DND-41 (cell line): ENCODE measurements at regions not wholly inside any gene's neighbourhood (a gene's known extent, or its start where the extent isn't known, plus 50 kb on each side); places are given as distances from the start of the nearest gene placed in this dataset.

Source experiments
- ATAC-seq: fragments of 200-7000 bp; cut with Tn5 transposase; 3 replicates; pipeline ENCODE4 v1.9.1; 2021; ENCODE audit warnings: low read depth; ENCODE audit not compliant: insufficient read depth
- DNase-seq: peaks from one replicate; pipeline ENCODE4 v3.0.0-alpha.2; 2020
- H2AFZ ChIP-seq: 2 replicates; pipeline ENCODE4 v1.6.0; 2012; ENCODE audit warnings: low read depth, low read length
- H3K27ac ChIP-seq: 2 replicates; pipeline ENCODE4 v1.5.1; 2012; ENCODE audit warnings: low read length, inconsistent platforms
- H3K27me3 ChIP-seq: fragments of 200-600 bp; sonication (generic); 2 replicates; pipeline ENCODE4 v1.6.0; 2012; ENCODE audit warnings: low read length, mild to moderate bottlenecking, inconsistent platforms; ENCODE audit not compliant: insufficient read depth, poor library complexity
- H3K36me3 ChIP-seq: 2 replicates; pipeline ENCODE4 v1.5.1; 2012; ENCODE audit warnings: low read length, inconsistent platforms; ENCODE audit not compliant: insufficient read depth
- H3K4me1 ChIP-seq: 2 replicates; pipeline ENCODE4 v1.5.1; 2012; ENCODE audit warnings: mild to moderate bottlenecking, low read length; ENCODE audit not compliant: insufficient read depth
- H3K4me2 ChIP-seq: 2 replicates; pipeline ENCODE4 v1.6.0; 2012; ENCODE audit warnings: mild to moderate bottlenecking, moderate library complexity, low read length, inconsistent platforms; ENCODE audit not compliant: insufficient read depth
- H3K4me3 ChIP-seq, 2 experiments: fragments of 200-600 bp in 1 of 2; shearing (Covaris generic) in 1 of 2; 2 replicates each; pipeline ENCODE4 v1.5.1; 2012 to 2016; ENCODE audit warnings: inconsistent platforms in 2 of 2, low read length in 2 of 2, mild to moderate bottlenecking in 2 of 2, low read depth in 1 of 2, moderate library complexity in 1 of 2
- H3K79me2 ChIP-seq: 2 replicates; pipeline ENCODE4 v1.6.0; 2012; ENCODE audit warnings: low read length, inconsistent platforms; ENCODE audit not compliant: insufficient read depth
- H3K9ac ChIP-seq: 2 replicates; pipeline ENCODE4 v1.6.0; 2012; ENCODE audit warnings: low read depth, mild to moderate bottlenecking, inconsistent platforms, low read length, moderate library complexity
- H3K9me3 ChIP-seq: 2 replicates; pipeline ENCODE4 v1.5.1; 2012; ENCODE audit warnings: low read length, moderate library complexity, mild to moderate bottlenecking, inconsistent platforms; ENCODE audit not compliant: insufficient read depth, severe bottlenecking
- H4K20me1 ChIP-seq: 2 replicates; pipeline ENCODE4 v1.6.0; 2012; ENCODE audit warnings: low read length; ENCODE audit not compliant: insufficient read depth
- EZH2 ChIP-seq: IDR thresholded peaks from 3 replicates; pipeline ENCODE4 v1.6.1; 2012; ENCODE audit warnings: borderline replicate concordance, low read depth, mild to moderate bottlenecking, moderate library complexity, low read length, inconsistent platforms; ENCODE audit not compliant: severe bottlenecking
- TF ChIP-seq, protein P1 (sequence below): IDR thresholded peaks from 2 replicates; pipeline ENCODE4 v1.5.1; 2012; ENCODE audit warnings: borderline replicate concordance, low read length, moderate library complexity, mild to moderate bottlenecking; ENCODE audit not compliant: poor library complexity, severe bottlenecking; ENCODE audit errors: extremely low read depth

DNA sequence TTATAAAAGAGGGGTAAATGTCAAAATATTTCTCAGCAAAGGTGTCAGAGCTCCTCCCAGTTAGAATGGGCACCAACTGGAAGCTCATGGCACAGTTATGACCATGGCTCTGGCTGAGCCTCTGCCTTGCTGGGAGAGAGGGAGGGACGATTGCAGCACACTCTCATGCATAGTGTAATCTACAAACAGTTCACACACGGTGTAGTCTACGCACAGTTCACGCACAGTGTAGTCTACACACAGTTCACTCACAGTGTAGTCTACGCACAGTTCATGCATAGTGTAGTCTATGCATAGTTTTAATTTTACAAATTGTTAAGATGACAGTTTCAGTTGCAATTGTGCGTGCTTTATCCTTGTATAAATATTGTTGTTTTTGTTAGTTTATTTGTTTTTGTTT is 1474.6 kb upstream of the TMEM132C start:
- ATAC-seq: no peak
- no peak overlapping the region for H2AFZ ChIP-seq
- no peaks in the 10 kb centered on the region for H3K9me3 ChIP-seq
- no peak overlapping the region for H3K4me2 ChIP-seq
- DNase-seq: no peak
- TF ChIP-seq, protein P1, sequence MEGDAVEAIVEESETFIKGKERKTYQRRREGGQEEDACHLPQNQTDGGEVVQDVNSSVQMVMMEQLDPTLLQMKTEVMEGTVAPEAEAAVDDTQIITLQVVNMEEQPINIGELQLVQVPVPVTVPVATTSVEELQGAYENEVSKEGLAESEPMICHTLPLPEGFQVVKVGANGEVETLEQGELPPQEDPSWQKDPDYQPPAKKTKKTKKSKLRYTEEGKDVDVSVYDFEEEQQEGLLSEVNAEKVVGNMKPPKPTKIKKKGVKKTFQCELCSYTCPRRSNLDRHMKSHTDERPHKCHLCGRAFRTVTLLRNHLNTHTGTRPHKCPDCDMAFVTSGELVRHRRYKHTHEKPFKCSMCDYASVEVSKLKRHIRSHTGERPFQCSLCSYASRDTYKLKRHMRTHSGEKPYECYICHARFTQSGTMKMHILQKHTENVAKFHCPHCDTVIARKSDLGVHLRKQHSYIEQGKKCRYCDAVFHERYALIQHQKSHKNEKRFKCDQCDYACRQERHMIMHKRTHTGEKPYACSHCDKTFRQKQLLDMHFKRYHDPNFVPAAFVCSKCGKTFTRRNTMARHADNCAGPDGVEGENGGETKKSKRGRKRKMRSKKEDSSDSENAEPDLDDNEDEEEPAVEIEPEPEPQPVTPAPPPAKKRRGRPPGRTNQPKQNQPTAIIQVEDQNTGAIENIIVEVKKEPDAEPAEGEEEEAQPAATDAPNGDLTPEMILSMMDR: no peak
- no peak for TF ChIP-seq EZH2
- no peaks in the 10 kb centered on the region for H4K20me1 ChIP-seq
- H3K9ac ChIP-seq: no peak overlapping the region
- no peak overlapping the region for H3K27ac ChIP-seq
- no peaks in the 10 kb centered on the region for H3K36me3 ChIP-seq
- no peaks in the 10 kb centered on the region for H3K4me1 ChIP-seq
- H3K4me3 ChIP-seq: no peak overlapping the region
- H3K27me3 ChIP-seq: no peaks in the 10 kb centered on the region
- H3K79me2 ChIP-seq: no peaks in the 10 kb centered on the region

DNA sequence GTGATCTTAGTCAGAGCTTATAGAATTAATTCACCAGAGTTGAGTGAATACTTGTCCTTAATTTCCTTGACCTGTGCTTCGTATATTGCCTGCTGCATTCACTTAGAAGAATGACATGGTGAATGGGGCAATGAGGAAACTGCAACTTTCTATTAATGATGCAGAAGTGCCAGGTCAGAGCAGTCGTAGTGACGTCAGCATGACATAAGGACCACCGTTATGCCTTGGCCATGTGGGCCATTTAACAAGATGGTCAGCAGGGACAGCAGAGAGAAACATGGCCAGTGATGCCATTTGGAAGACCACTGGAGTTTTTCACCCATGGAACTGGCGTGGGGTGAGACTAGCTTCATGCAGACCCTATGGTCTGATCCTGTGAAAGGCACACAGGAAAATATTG is 1469.4 kb upstream of the TMEM132C start:
- Histone ChIP-seq H3K4me3 (no peak overlapping the region), H3K4me2 (no peak overlapping the region), H4K20me1 (no peaks in the 10 kb centered on the region), H3K4me1 (no peaks in the 10 kb centered on the region), H2AFZ (no peak overlapping the region), H3K27me3 (no peaks in the 10 kb centered on the region), H3K9me3 (no peaks in the 10 kb centered on the region), H3K9ac (no peak overlapping the region), H3K36me3 (no peaks in the 10 kb centered on the region), H3K27ac (no peak overlapping the region), H3K79me2 (no peaks in the 10 kb centered on the region)
- DNase-seq (no peak), ATAC-seq (no peak)
- TF ChIP-seq EZH2: no peak
- TF ChIP-seq, protein P1: no peak

DNA sequence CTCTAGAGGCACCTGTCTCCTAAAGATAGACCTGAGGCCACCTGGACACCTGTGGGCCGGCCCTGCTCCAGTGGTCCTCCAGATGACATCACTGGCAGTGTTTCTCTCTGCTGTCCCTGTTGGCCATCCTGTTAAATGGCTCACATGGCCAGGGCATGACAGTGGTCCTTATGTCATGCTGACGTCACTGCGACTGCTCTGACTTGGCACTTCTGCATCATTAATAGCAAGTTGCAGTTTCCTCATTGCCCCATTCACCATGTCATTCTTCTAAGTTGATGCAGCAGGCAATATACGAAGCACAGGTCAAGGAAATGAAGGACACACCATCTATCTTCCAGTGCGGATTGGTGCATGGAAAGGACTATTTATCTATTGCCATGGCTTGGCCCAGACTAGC is 1468.5 kb upstream of the TMEM132C start:
- DNase-seq (no peak), ATAC-seq (no peak)
- Histone ChIP-seq H3K4me1 (no peaks in the 10 kb centered on the region), H3K79me2 (no peaks in the 10 kb centered on the region), H3K27ac (no peak overlapping the region), H3K4me2 (no peak overlapping the region), H3K36me3 (no peaks in the 10 kb centered on the region), H2AFZ (no peak overlapping the region), H3K4me3 (no peak overlapping the region), H4K20me1 (no peaks in the 10 kb centered on the region), H3K9me3 (no peaks in the 10 kb centered on the region), H3K9ac (no peak overlapping the region), H3K27me3 (no peaks in the 10 kb centered on the region)
- TF ChIP-seq, protein P1: no peak
- no peak for TF ChIP-seq EZH2

DNA sequence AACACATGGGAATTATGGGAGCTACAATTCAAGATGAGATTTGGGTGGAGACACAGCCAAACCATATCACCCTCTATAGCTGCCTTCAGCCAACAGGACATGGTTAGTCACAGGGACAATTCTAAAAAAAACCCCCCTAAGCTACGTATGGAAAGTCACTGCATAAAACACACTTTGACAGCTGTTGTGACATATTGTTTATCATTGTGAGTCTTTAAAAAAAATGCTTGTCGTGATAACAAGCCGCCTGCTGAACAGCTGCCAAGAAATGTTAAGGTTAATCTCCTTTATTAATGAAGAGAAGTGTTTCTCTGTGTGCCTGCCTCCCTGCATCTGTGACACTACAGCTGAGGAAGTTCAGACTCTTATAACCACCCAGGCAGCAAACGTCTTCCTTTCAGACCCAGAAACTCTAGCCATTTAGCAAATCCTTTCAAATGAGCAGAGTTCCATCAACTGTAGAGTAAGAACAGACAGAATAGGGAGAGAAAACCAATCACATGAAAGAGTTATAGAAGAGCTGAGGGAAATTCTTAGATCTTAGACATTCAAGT is 1459.6 kb upstream of the TMEM132C start:
- Histone ChIP-seq H3K4me1 (no peaks in the 10 kb centered on the region), H3K9me3 (no peaks in the 10 kb centered on the region), H3K27me3 (no peaks in the 10 kb centered on the region), H3K36me3 (no peaks in the 10 kb centered on the region), H3K27ac (no peak overlapping the region), H2AFZ (no peak overlapping the region), H3K79me2 (no peaks in the 10 kb centered on the region), H3K4me2 (no peak overlapping the region), H3K9ac (no peak overlapping the region), H3K4me3 (no peak overlapping the region), H4K20me1 (no peaks in the 10 kb centered on the region)
- no peak for DNase-seq
- TF ChIP-seq, protein P1: no peak
- TF ChIP-seq EZH2: no peak
- no peak for ATAC-seq
